Suprapubic skin (tissue), 4 donors: ENCODE measurements at regions not wholly inside any gene's neighbourhood (a gene's known extent, or its start where the extent isn't known, plus 50 kb on each side); places are given as distances from the start of the nearest gene placed in this dataset.

Experiments
- CTCF ChIP-seq, 2 donors: fragments of 200-600 bp in 1 of 2; fragments of 450-650 bp in 1 of 2; sonication (generic) in 1 of 2; IDR thresholded peaks; one replicate each; pipeline ENCODE4 v1.5.1; 2016 to 2019; ENCODE audit warnings: antibody characterized with exemption in 2 of 2, mild to moderate bottlenecking in 1 of 2, moderate library complexity in 1 of 2
- EP300 ChIP-seq: sonication (generic); formaldehyde crosslinking; IDR thresholded peaks from one replicate; pipeline ENCODE4 v1.6.1; 2017; ENCODE audit warnings: antibody characterized with exemption
- POLR2AphosphoS5 ChIP-seq, 3 donors: sonication (generic); formaldehyde crosslinking; IDR thresholded peaks; one replicate each; pipeline ENCODE4 v1.6.1; 2017; ENCODE audit warnings: antibody characterized with exemption in 3 of 3

DNA sequence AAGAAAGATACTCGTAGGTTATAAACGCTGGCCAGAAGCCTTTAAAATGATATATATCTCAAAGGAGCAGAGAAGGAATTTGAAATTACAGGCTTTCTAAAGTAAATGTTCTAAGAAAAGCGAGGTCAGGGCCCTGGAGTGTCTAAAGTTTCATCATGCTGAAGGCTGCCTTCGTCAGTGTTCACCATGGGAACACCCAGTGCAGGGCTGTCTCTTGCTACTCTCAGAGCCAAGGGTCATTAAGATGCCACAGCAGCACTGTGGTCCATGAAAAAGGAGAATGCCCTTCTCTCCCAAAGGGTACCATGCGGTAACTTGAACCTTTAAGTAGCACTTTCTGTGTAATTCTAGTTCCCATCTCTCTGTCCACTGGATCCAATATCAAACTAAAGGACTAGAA lies 174.5 kb upstream of the NWD2 start:
- TF ChIP-seq CTCF (IDR thresholded peaks at IDR 0.05) (no peak), POLR2AphosphoS5 (IDR thresholded peaks at IDR 0.05) (no peak), EP300 (no peak)
